GM12878 (cell line): ENCODE measurements at regions not wholly inside any gene's neighbourhood (a gene's known extent, or its start where the extent isn't known, plus 50 kb on each side); places are given as distances from the start of the nearest gene placed in this dataset.

ENCODE experiments used
- ATAC-seq: fragments of 200-7000 bp; cut with Tn5 transposase; 3 replicates; pipeline ENCODE4 v1.9.1; 2020; ENCODE audit warnings: mild to moderate bottlenecking, moderate library complexity
- BruUV-seq: library from RNA; stranded (reverse); fragments of 400-500 nt; replicated peaks from 2 replicates; lab custom pipeline; 2021; lab: Mats Ljungman, UMichigan
- CTCF ChIA-PET: fragments of 300-600 bp; sonication (Branson Sonifier 250); formaldehyde crosslinking; extraction: SDS; loops from one replicate; lab custom pipeline; 2021; ENCODE audit warnings: inconsistent platforms; lab: Yijun Ruan, JAX
- POLR2A ChIA-PET: fragments of 350-600 bp; formaldehyde crosslinking; extraction: SDS; loops from one replicate; lab custom pipeline; 2021; ENCODE audit warnings: inconsistent platforms; lab: Charles Lee
- RAD21 ChIA-PET: fragments of 300-600 bp; sonication (Branson Sonifier 250); formaldehyde crosslinking; loops from one replicate; lab custom pipeline; 2023; ENCODE audit warnings: antibody characterized with exemption; ENCODE audit not compliant: unreplicated experiment; lab: Charles Lee
- SMC1A ChIA-PET: fragments of 300-600 bp; sonication (Branson Sonifier 250); formaldehyde crosslinking; loops from one replicate; lab custom pipeline; 2023; ENCODE audit not compliant: unreplicated experiment, uncharacterized antibody; lab: Charles Lee
- DNase-seq: peaks from one replicate; pipeline ENCODE4 v3.0.0-alpha.2; 2011; ENCODE audit warnings: low read depth, low spot score
- FAIRE-seq: peaks from 3 replicates; lab custom pipeline; 2011; peaks lifted over from hg19 to GRCh38; lab: Jason Lieb, UNC
- H2AFZ ChIP-seq: 2 replicates; pipeline ENCODE4 v1.6.0; 2011; ENCODE audit warnings: low read depth, low read length, control low read depth; ENCODE audit not compliant: control insufficient read depth
- H3K27ac ChIP-seq: 2 replicates; pipeline ENCODE4 v1.5.1; 2011; ENCODE audit warnings: control low read depth; ENCODE audit not compliant: control insufficient read depth, insufficient read depth
- H3K27me3 ChIP-seq, 2 experiments: replicated peaks in 1 of 2; 2 replicates each; pipeline versions ENCODE4 v1.6.0 to v1.6.1; 2011; ENCODE audit warnings: low read length in 1 of 2; ENCODE audit not compliant: control insufficient read depth in 2 of 2, insufficient read depth in 2 of 2
- H3K36me3 ChIP-seq, 2 experiments: 2 replicates each; pipeline ENCODE4 v1.5.1; 2011; ENCODE audit warnings: low read length in 1 of 2; ENCODE audit not compliant: control insufficient read depth in 2 of 2, insufficient read depth in 2 of 2
- H3K4me1 ChIP-seq: 2 replicates; pipeline ENCODE4 v1.6.1; 2011; ENCODE audit warnings: mild to moderate bottlenecking, low read length, moderate library complexity, mixed read lengths; ENCODE audit not compliant: control insufficient read depth, insufficient read depth
- H3K4me2 ChIP-seq: 2 replicates; pipeline ENCODE4 v1.6.0; 2011; ENCODE audit warnings: control low read depth; ENCODE audit not compliant: control insufficient read depth, insufficient read depth
- H3K4me3 ChIP-seq: fragments of 200-600 bp; sonication (generic); 2 replicates; pipeline ENCODE4 v1.5.1; 2016
- H3K79me2 ChIP-seq: 2 replicates; pipeline ENCODE4 v1.6.0; 2011; ENCODE audit warnings: low read length; ENCODE audit not compliant: control insufficient read depth, insufficient read depth
- H3K9ac ChIP-seq: 2 replicates; pipeline ENCODE4 v1.8.0; 2011; ENCODE audit warnings: low read length, control low read depth, mixed read lengths; ENCODE audit not compliant: control insufficient read depth, insufficient read depth
- H3K9me3 ChIP-seq: replicated peaks from 3 replicates; pipeline ENCODE4 v1.5.1; 2011; ENCODE audit warnings: mild to moderate bottlenecking, low read length; ENCODE audit not compliant: control insufficient read depth, insufficient read depth
- H4K20me1 ChIP-seq: 2 replicates; pipeline ENCODE4 v1.6.0; 2011; ENCODE audit not compliant: control insufficient read depth, insufficient read depth
- EZH2 ChIP-seq: IDR thresholded peaks from 2 replicates; pipeline ENCODE4 v1.6.1; 2012; ENCODE audit warnings: low read depth, mild to moderate bottlenecking, control low read depth, inconsistent platforms, low read length, borderline replicate concordance; ENCODE audit not compliant: control insufficient read depth
- HDAC6 ChIP-seq: fragments of 200-600 bp; sonication (generic); IDR thresholded peaks from one replicate; pipeline ENCODE4 v1.8.0; 2017; ENCODE audit warnings: antibody characterized with exemption; ENCODE audit not compliant: unreplicated experiment
- NFYA ChIP-seq: IDR thresholded peaks from 2 replicates; pipeline ENCODE4 v1.6.1; 2011; ENCODE audit warnings: low read depth, mild to moderate bottlenecking, low read length, improper control_type of control experiment, borderline replicate concordance
- RUNX3 ChIP-seq: IDR thresholded peaks from 2 replicates; pipeline ENCODE4 v1.6.1; 2012; ENCODE audit warnings: low read length, inconsistent platforms
- SUPT20H ChIP-seq: IDR thresholded peaks from 2 replicates; pipeline ENCODE4 v1.6.1; 2011; ENCODE audit warnings: low read depth, mild to moderate bottlenecking, low read length, moderate library complexity, borderline replicate concordance; ENCODE audit not compliant: control insufficient read depth
- WGBS: methylation state at CpG from one replicate; pipeline ENCODE4 v1.1.6; 2016; ENCODE audit warnings: low lambda C conversion rate; ENCODE audit not compliant: insufficient replicate concordance, insufficient coverage; ENCODE audit errors: missing lambda C conversion rate; 5-methylcytosine and 5-hydroxymethylcytosine counted together
- in situ Hi-C: fragments of 300-500 bp; cut with MboI; formaldehyde crosslinking; loops from 9 replicates; pipeline ENCODE4 v1.14.3; 2018; ENCODE audit warnings: mixed read lengths
- intact Hi-C: fragments of 100-400 bp; cut with micrococcal nuclease; formaldehyde crosslinking; loops from one replicate; pipeline ENCODE4 v1.14.2; 2022; ENCODE audit not compliant: unreplicated experiment
- TF ChIP-seq, protein P1 (sequence below): fragments of 450-650 bp; IDR thresholded peaks from 2 replicates; pipeline ENCODE4 v1.6.1; 2017; ENCODE audit warnings: mild to moderate bottlenecking

- 38% methylated on average over 1 of the region's 1 CpG for WGBS
- H3K36me3 ChIP-seq = no peaks in the 10 kb centered on the region
- H3K27me3 ChIP-seq = no peaks in the 10 kb centered on the region
- SMC1A ChIA-PET = interaction anchor here (1.0 kb wide), 1 partner anchor 10 kb away, joined by 3 read pairs; no protein-coding TSS in a partner anchor
- H3K79me2 ChIP-seq = no peaks in the 10 kb centered on the region
- RAD21 ChIA-PET = interaction anchor here (0.6 to 1.4 kb wide), 2 partner anchors 11 to 173 kb away, joined by 4 to 5 read pairs; no protein-coding TSS in a partner anchor
- H3K4me2 ChIP-seq = no peak overlapping the region
- intact Hi-C loops (no loop called here), in situ Hi-C loops (no loop called here)
- POLR2A ChIA-PET = no interaction called here
- no peak for FAIRE-seq
- no peak for ATAC-seq
- no peak for DNase-seq
- H3K4me3 ChIP-seq = no peak overlapping the region
- H3K27ac ChIP-seq = no peak overlapping the region
- H3K9me3 ChIP-seq = no peaks in the 10 kb centered on the region
- TF ChIP-seq NFYA = no peak
- TF ChIP-seq, protein P1, sequence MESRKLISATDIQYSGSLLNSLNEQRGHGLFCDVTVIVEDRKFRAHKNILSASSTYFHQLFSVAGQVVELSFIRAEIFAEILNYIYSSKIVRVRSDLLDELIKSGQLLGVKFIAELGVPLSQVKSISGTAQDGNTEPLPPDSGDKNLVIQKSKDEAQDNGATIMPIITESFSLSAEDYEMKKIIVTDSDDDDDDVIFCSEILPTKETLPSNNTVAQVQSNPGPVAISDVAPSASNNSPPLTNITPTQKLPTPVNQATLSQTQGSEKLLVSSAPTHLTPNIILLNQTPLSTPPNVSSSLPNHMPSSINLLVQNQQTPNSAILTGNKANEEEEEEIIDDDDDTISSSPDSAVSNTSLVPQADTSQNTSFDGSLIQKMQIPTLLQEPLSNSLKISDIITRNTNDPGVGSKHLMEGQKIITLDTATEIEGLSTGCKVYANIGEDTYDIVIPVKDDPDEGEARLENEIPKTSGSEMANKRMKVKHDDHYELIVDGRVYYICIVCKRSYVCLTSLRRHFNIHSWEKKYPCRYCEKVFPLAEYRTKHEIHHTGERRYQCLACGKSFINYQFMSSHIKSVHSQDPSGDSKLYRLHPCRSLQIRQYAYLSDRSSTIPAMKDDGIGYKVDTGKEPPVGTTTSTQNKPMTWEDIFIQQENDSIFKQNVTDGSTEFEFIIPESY = no peak
- TF ChIP-seq EZH2 = no peak
- no peak for TF ChIP-seq HDAC6
- no peak for TF ChIP-seq RUNX3
- no peak for TF ChIP-seq SUPT20H
- BruUV-seq = no TSS peak
- no peak overlapping the region for H3K9ac ChIP-seq
- no peaks in the 10 kb centered on the region for H4K20me1 ChIP-seq
- CTCF ChIA-PET = interaction anchor here (0.8 to 1.1 kb wide), 3 partner anchors 11 to 1251 kb away, joined by 3 read pairs; no protein-coding TSS in a partner anchor
- H2AFZ ChIP-seq = no peak overlapping the region
- no peaks in the 10 kb centered on the region for H3K4me1 ChIP-seq
Measured at GRCh38 chr2:146659976-146660375, 1184.9 kb upstream of the ACVR2A start.
